ENCODE measurements at regions not wholly inside any gene's neighbourhood (a gene's known extent, or its start where the extent isn't known, plus 50 kb on each side); places are given as distances from the start of the nearest gene placed in this dataset.

DNA sequence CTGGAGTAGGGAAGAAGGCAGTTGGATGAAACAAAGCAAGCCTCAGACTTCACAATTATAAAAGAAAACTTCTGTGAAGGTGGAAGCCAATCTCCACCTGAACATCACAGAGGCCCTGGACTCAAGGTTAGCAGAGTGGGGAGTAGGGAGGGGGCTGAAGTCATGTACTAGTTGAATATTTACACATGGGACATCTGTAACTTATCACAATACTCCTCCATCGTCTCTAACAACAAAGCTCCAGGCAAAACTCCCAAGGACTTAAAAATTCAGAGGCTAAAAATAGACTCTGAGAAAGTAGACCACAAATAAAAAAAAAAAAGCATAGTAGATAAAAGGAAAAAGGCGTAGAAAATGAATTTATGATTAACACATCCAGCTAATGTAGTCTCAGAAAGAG lies 326.3 kb upstream of the PKN2 start:
- intact Hi-C loops (cut with micrococcal nuclease; ENCODE audit: unreplicated experiment) (no loop called here), in situ Hi-C loops (cut with HindIII; ENCODE audit: low pct_unique_long_range_greater_than_20kb, low sequenced_read_pairs) (no loop called here)
- CTCF ChIA-PET: no interaction called here
- Histone ChIP-seq H3K36me3 (ENCODE audit: control insufficient read depth, insufficient read depth, low read length) (no peaks in the 10 kb centered on the region), H3K27me3 (ENCODE audit: control insufficient read depth, insufficient read depth, low read length) (no peaks in the 10 kb centered on the region), H3K4me1 (ENCODE audit: control insufficient read depth, insufficient read depth, low read length) (no peaks in the 10 kb centered on the region), H3K9me3 (ENCODE audit: control insufficient read depth, insufficient read depth, low read depth, low read length) (no peaks in the 10 kb centered on the region), H3K27ac (ENCODE audit: low read length) (no peak overlapping the region), H3K4me3 (ENCODE audit: low read depth in 2 of 2, low read length in 2 of 2) (no peak overlapping the region)
- POLR2A ChIA-PET: interaction anchor here (0.5 kb wide), 1 partner anchor 327 kb away, joined by 6 read pairs; no protein-coding TSS in a partner anchor
- no TSS peak for BruUV-seq (replicated peaks)
- no peak for DNase-seq (ENCODE audit: low read depth, low spot score)
- TF ChIP-seq POLR2AphosphoS5 (IDR thresholded peaks at IDR 0.05; ENCODE audit: low read depth, low read length): no peak
- no peak for TF ChIP-seq SIN3A (IDR thresholded peaks at IDR 0.05; ENCODE audit: borderline replicate concordance, insufficient read depth, low read depth, low read length)
- TF ChIP-seq, protein P1, sequence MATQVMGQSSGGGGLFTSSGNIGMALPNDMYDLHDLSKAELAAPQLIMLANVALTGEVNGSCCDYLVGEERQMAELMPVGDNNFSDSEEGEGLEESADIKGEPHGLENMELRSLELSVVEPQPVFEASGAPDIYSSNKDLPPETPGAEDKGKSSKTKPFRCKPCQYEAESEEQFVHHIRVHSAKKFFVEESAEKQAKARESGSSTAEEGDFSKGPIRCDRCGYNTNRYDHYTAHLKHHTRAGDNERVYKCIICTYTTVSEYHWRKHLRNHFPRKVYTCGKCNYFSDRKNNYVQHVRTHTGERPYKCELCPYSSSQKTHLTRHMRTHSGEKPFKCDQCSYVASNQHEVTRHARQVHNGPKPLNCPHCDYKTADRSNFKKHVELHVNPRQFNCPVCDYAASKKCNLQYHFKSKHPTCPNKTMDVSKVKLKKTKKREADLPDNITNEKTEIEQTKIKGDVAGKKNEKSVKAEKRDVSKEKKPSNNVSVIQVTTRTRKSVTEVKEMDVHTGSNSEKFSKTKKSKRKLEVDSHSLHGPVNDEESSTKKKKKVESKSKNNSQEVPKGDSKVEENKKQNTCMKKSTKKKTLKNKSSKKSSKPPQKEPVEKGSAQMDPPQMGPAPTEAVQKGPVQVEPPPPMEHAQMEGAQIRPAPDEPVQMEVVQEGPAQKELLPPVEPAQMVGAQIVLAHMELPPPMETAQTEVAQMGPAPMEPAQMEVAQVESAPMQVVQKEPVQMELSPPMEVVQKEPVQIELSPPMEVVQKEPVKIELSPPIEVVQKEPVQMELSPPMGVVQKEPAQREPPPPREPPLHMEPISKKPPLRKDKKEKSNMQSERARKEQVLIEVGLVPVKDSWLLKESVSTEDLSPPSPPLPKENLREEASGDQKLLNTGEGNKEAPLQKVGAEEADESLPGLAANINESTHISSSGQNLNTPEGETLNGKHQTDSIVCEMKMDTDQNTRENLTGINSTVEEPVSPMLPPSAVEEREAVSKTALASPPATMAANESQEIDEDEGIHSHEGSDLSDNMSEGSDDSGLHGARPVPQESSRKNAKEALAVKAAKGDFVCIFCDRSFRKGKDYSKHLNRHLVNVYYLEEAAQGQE (IDR thresholded peaks at IDR 0.05; ENCODE audit: insufficient read depth in 1 of 2, low read depth in 2 of 2, low read length in 1 of 2): no peak
- TF ChIP-seq TCF7L2 (IDR thresholded peaks at IDR 0.05; ENCODE audit: low read depth, low read length): no peak
- TF ChIP-seq, protein P2, sequence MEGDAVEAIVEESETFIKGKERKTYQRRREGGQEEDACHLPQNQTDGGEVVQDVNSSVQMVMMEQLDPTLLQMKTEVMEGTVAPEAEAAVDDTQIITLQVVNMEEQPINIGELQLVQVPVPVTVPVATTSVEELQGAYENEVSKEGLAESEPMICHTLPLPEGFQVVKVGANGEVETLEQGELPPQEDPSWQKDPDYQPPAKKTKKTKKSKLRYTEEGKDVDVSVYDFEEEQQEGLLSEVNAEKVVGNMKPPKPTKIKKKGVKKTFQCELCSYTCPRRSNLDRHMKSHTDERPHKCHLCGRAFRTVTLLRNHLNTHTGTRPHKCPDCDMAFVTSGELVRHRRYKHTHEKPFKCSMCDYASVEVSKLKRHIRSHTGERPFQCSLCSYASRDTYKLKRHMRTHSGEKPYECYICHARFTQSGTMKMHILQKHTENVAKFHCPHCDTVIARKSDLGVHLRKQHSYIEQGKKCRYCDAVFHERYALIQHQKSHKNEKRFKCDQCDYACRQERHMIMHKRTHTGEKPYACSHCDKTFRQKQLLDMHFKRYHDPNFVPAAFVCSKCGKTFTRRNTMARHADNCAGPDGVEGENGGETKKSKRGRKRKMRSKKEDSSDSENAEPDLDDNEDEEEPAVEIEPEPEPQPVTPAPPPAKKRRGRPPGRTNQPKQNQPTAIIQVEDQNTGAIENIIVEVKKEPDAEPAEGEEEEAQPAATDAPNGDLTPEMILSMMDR (IDR thresholded peaks at IDR 0.05): no peak
- ATAC-seq: no peak

DNA sequence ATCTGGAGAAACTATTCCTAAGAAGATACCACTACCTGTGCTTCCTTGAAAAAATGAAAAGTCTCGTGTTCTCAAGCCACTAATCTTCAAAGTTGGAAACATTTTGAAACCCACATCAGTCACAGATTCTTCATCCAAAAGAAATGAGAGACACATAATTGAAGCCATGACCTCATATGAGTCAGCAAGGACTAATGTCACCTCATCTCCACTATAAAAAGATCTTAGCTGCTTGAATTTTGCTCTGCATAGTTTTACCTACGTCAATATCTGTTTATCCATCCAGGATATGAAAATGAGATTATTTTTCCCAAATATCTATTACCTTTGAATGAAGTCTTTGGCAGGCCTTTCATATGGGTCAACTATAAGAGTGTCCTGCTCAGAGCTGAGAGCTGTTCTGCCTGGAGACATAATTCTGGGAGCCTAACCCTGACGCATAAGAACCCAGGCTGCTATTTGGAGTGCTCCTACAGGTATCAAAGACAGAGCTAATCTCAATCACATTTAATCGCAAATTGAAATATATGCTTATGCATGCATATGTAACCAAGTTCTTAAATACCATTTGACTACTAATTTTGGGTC lies 312.5 kb upstream of the PKN2 start:
- BruUV-seq (replicated peaks): no TSS peak
- no peak for DNase-seq (ENCODE audit: low read depth, low spot score)
- no peaks in the 10 kb centered on the region for H3K27me3 ChIP-seq (ENCODE audit: control insufficient read depth, insufficient read depth, low read length)
- in situ Hi-C loops (cut with HindIII; ENCODE audit: low pct_unique_long_range_greater_than_20kb, low sequenced_read_pairs) (no loop called here), intact Hi-C loops (cut with micrococcal nuclease; ENCODE audit: unreplicated experiment) (no loop called here)
- TF ChIP-seq POLR2AphosphoS5 (IDR thresholded peaks at IDR 0.05; ENCODE audit: low read depth, low read length): no peak
- TF ChIP-seq, protein P1 (IDR thresholded peaks at IDR 0.05; ENCODE audit: insufficient read depth in 1 of 2, low read depth in 2 of 2, low read length in 1 of 2): no peak
- TF ChIP-seq TCF7L2 (IDR thresholded peaks at IDR 0.05; ENCODE audit: low read depth, low read length): no peak
- TF ChIP-seq SIN3A (IDR thresholded peaks at IDR 0.05; ENCODE audit: borderline replicate concordance, insufficient read depth, low read depth, low read length): no peak
- TF ChIP-seq, protein P2 (IDR thresholded peaks at IDR 0.05): no peak
- no peaks in the 10 kb centered on the region for H3K4me1 ChIP-seq (ENCODE audit: control insufficient read depth, insufficient read depth, low read length)
- POLR2A ChIA-PET: no interaction called here
- no peaks in the 10 kb centered on the region for H3K36me3 ChIP-seq (ENCODE audit: control insufficient read depth, insufficient read depth, low read length)
- H3K27ac ChIP-seq (ENCODE audit: low read length): no peak overlapping the region
- no peaks in the 10 kb centered on the region for H3K9me3 ChIP-seq (ENCODE audit: control insufficient read depth, insufficient read depth, low read depth, low read length)
- CTCF ChIA-PET: no interaction called here
- ATAC-seq: no peak
- H3K4me3 ChIP-seq (ENCODE audit: low read depth in 2 of 2, low read length in 2 of 2): no peak overlapping the region

Data from Panc1 (cell line).